ENCODE measurements at regions not wholly inside any gene's neighbourhood (a gene's known extent, or its start where the extent isn't known, plus 50 kb on each side); places are given as distances from the start of the nearest gene placed in this dataset.

DNA sequence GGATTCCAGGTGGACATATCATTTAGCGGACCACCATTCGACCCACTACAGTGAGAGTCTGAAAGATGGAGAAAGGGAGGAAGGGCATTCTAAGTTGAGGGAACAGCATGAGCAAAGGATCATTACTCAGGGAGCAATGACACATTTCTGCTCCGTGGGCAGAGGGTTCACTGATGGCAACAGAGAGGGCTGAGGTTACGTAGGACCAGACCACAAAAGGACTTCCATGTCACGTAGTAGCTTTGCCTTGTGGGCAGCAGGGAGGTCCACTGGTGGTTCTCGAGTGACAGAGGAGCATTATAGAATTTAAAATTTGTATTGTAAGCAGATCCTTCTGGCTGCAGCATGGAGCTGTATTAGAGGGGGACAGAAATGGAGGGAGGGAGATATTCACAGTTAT is 109.7 kb upstream of the NAV2 start:
- H3K27ac ChIP-seq = no peak overlapping the region
- TF ChIP-seq ZFX (IDR thresholded peaks at IDR 0.05) = no peak
- TF ChIP-seq, protein P1, sequence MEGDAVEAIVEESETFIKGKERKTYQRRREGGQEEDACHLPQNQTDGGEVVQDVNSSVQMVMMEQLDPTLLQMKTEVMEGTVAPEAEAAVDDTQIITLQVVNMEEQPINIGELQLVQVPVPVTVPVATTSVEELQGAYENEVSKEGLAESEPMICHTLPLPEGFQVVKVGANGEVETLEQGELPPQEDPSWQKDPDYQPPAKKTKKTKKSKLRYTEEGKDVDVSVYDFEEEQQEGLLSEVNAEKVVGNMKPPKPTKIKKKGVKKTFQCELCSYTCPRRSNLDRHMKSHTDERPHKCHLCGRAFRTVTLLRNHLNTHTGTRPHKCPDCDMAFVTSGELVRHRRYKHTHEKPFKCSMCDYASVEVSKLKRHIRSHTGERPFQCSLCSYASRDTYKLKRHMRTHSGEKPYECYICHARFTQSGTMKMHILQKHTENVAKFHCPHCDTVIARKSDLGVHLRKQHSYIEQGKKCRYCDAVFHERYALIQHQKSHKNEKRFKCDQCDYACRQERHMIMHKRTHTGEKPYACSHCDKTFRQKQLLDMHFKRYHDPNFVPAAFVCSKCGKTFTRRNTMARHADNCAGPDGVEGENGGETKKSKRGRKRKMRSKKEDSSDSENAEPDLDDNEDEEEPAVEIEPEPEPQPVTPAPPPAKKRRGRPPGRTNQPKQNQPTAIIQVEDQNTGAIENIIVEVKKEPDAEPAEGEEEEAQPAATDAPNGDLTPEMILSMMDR (conservative IDR thresholded peaks at IDR 0.05) = no peak

- TF ChIP-seq, protein P1 (conservative IDR thresholded peaks at IDR 0.05) = no peak
- TF ChIP-seq ZFX (IDR thresholded peaks at IDR 0.05) = no peak
- no peak overlapping the region for H3K27ac ChIP-seq
Measured at GRCh38 chr11:19602406-19602805, 110.2 kb upstream of the NAV2 start.

DNA sequence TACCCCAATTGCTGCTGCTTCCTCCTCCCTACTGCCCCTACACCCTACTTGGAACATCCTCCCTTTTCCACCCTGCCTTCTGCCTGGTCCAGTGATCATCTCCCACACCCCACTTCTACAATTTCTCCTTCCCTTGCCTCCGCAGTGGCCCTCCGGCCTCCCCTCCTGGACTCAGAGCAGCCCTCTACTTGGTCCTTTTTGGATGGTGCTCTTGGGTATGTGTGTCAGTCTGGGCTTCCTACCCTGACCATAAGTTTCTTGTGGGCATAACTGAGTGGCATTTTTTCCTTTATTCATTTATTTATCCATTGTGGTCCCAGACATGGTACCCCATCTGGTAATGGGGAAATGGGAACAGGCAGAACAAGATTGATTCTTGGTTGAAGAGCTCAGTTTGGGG is 111.4 kb upstream of the NAV2 start:
- TF ChIP-seq ZFX (IDR thresholded peaks at IDR 0.05) = no peak
- TF ChIP-seq, protein P1 (conservative IDR thresholded peaks at IDR 0.05) = no peak
- H3K27ac ChIP-seq = no peak overlapping the region

DNA sequence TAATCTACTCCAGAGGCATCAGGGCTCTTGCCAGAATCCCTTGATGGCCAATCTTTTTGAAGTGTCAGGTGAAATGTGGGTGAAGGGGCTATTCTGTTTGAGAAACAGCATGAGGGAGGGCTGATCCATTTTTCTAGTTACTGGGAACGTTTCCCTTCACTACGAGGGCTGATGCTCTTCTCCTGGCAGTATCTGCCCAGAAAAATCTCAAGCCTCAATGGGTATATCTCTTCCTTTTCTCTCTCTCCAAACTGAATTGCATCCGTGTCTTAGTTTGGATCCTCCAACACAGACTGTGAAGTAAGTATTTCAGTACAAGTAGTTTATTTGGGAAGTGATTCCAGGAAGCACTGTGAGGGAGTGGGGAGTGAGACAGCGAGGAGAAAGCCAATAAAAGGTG is 113.0 kb upstream of the NAV2 start:
- no peak overlapping the region for H3K27ac ChIP-seq
- no peak for TF ChIP-seq ZFX (IDR thresholded peaks at IDR 0.05)
- TF ChIP-seq, protein P1 (conservative IDR thresholded peaks at IDR 0.05) = no peak

- no peak overlapping the region for H3K27ac ChIP-seq
- TF ChIP-seq ZFX (IDR thresholded peaks at IDR 0.05) = no peak
- TF ChIP-seq, protein P1 (conservative IDR thresholded peaks at IDR 0.05) = no peak
Measured at GRCh38 chr11:19598876-19599486, 113.7 kb upstream of the NAV2 start.

- no peak overlapping the region for H3K27ac ChIP-seq
- no peak for TF ChIP-seq ZFX (IDR thresholded peaks at IDR 0.05)
- TF ChIP-seq, protein P1 (conservative IDR thresholded peaks at IDR 0.05) = no peak
Measured at GRCh38 chr11:19598456-19598855, 114.2 kb upstream of the NAV2 start.

DNA sequence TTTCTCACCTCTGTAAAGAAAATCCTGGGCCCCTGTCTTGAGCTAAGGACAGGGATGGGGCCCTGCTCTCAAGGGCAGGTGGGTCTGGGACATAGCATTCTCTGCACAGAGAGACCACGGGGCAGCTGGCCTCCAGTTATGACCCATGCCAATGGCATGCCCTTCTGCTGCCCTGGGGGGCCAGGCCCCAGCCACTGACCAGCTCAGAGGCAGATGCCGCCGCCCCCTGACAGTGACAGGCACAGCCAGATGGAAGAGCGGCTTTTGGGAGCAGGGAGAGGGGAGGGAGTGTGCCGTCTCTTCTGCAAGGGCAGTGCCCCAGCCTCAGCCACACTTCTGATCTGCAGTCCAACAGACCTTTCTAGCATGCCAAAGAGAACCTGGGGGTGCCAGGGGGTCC is 114.8 kb upstream of the NAV2 start:
- no peak overlapping the region for H3K27ac ChIP-seq
- TF ChIP-seq ZFX (IDR thresholded peaks at IDR 0.05) = no peak
- TF ChIP-seq, protein P1 (conservative IDR thresholded peaks at IDR 0.05) = no peak

Measured in C4-2B (cell line).